Gastroesophageal sphincter (tissue), 4 donors: ENCODE measurements at regions not wholly inside any gene's neighbourhood (a gene's known extent, or its start where the extent isn't known, plus 50 kb on each side); places are given as distances from the start of the nearest gene placed in this dataset.

Experiments used
- ATAC-seq: fragments of 150-250 bp; one replicate; pipeline ENCODE4 v1.9.1; 2016; ENCODE audit warnings: mild to moderate bottlenecking, moderate library complexity
- H3K27ac ChIP-seq, 4 donors: fragments of 200-600 bp; sonication (generic) in 3 of 4; 1 replicate in 3 of 4; 2 replicates in 1 of 4; pipeline ENCODE4 v1.5.1; 2016 to 2019
- H3K27me3 ChIP-seq: fragments of 200-600 bp; sonication (generic); one replicate; pipeline ENCODE4 v1.5.1; 2019
- H3K36me3 ChIP-seq, 2 donors: fragments of 200-600 bp; sonication (generic); one replicate each; pipeline ENCODE4 v1.5.1; 2019; ENCODE audit warnings: control low read depth in 1 of 2
- H3K4me1 ChIP-seq, 3 donors: fragments of 200-600 bp; sonication (generic); 1 replicate in 2 of 3; 2 replicates in 1 of 3; pipeline ENCODE4 v1.5.1; 2016 to 2019; ENCODE audit warnings: control low read depth in 2 of 3
- H3K4me3 ChIP-seq, 2 donors: fragments of 200-600 bp; sonication (generic); one replicate each; pipeline ENCODE4 v1.5.1; 2019; ENCODE audit warnings: mild to moderate bottlenecking in 1 of 2, moderate library complexity in 1 of 2
- H3K9me3 ChIP-seq, 3 donors: fragments of 200-600 bp; sonication (generic); one replicate each; pipeline ENCODE4 v1.5.1; 2017 to 2019; ENCODE audit warnings: control low read depth in 2 of 3
- EP300 ChIP-seq: sonication (generic); formaldehyde crosslinking; IDR thresholded peaks from one replicate; pipeline ENCODE4 v1.6.1; 2017; ENCODE audit warnings: antibody characterized with exemption, mild to moderate bottlenecking
- POLR2A ChIP-seq, 2 donors: fragments of 450-650 bp; IDR thresholded peaks; one replicate each; pipeline ENCODE4 v1.6.1; 2017; ENCODE audit warnings: antibody characterized with exemption in 2 of 2, mild to moderate bottlenecking in 2 of 2, moderate library complexity in 1 of 2
- POLR2AphosphoS5 ChIP-seq: sonication (generic); formaldehyde crosslinking; IDR thresholded peaks from one replicate; pipeline ENCODE4 v1.6.1; 2017; ENCODE audit warnings: antibody characterized with exemption
- WGBS, 2 donors: methylation state at CpG; one replicate each; pipeline ENCODE4 v1.1.5; 2018; ENCODE audit warnings: low coverage in 1 of 2; 5-methylcytosine and 5-hydroxymethylcytosine counted together
- TF ChIP-seq, protein P1 (sequence below), 4 experiments: fragments of 200-600 bp in 2 of 4; fragments of 450-650 bp in 2 of 4; sonication (generic) in 1 of 4; IDR thresholded peaks; one replicate each; pipeline ENCODE4 v1.5.1; 2017 to 2019; ENCODE audit warnings: antibody characterized with exemption in 4 of 4, mild to moderate bottlenecking in 2 of 4, moderate library complexity in 2 of 4

DNA sequence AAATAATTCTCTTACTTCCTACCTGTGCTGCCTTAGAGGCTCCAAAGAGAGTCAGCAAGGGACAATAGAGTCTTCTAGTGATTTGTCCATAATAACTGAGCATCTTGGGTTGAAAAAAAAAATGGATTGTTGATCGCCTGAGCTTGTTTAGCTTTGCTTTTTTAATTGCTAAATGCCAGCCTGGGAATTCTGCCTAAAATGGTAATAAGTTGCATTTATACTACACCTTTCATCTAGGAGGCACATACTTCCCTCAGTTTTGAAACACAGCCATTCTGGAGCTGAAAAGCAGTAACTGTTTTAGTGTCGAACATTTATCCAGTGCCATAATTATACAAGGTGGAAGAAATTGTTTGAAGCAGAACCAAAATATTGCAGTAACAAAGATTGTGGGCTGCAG, 421.3 kb downstream of the CAAP1 start:
- no peaks in the 10 kb centered on the region for H3K36me3 ChIP-seq
- H3K4me1 ChIP-seq, result no peaks in the 10 kb centered on the region
- no peak for ATAC-seq
- WGBS, 2 donors, result 83 to 85% methylated on average over 2 of the region's 2 CpGs
- no peaks in the 10 kb centered on the region for H3K27me3 ChIP-seq
- H3K4me3 ChIP-seq, result no peak overlapping the region
- H3K27ac ChIP-seq, result no peak overlapping the region
- peaks cover 0 to 16% (median 0%) of the 10 kb centered on the region in 3 donors for H3K9me3 ChIP-seq
- TF ChIP-seq EP300 (no peak), POLR2AphosphoS5 (no peak), POLR2A (IDR thresholded peaks at IDR 0.05) (no peak)
- TF ChIP-seq, protein P1, sequence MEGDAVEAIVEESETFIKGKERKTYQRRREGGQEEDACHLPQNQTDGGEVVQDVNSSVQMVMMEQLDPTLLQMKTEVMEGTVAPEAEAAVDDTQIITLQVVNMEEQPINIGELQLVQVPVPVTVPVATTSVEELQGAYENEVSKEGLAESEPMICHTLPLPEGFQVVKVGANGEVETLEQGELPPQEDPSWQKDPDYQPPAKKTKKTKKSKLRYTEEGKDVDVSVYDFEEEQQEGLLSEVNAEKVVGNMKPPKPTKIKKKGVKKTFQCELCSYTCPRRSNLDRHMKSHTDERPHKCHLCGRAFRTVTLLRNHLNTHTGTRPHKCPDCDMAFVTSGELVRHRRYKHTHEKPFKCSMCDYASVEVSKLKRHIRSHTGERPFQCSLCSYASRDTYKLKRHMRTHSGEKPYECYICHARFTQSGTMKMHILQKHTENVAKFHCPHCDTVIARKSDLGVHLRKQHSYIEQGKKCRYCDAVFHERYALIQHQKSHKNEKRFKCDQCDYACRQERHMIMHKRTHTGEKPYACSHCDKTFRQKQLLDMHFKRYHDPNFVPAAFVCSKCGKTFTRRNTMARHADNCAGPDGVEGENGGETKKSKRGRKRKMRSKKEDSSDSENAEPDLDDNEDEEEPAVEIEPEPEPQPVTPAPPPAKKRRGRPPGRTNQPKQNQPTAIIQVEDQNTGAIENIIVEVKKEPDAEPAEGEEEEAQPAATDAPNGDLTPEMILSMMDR (IDR thresholded peaks at IDR 0.05), result no peak

DNA sequence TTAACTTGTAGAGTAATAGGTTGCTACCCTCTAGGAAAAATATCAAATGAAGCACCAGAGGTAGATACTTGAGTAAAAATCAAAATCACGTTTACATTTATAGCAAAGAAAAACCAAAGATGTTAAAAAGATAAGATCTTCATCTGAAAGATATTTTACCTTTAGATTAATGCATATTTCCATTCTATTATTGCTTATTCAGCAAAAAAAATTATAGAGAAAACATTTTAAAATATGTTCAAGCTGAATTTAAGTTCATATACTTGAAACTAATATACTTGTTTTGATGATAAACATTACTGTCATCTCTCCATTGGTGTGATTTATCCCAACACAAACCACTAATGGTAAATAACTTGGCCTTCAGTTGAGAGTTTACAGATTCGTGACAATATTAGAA, 422.3 kb downstream of the CAAP1 start:
- Histone ChIP-seq H3K27ac (no peak overlapping the region), H3K27me3 (no peaks in the 10 kb centered on the region), H3K9me3 (peaks cover 0 to 16% (median 0%) of the 10 kb centered on the region in 3 donors), H3K4me3 (no peak overlapping the region), H3K36me3 (no peaks in the 10 kb centered on the region), H3K4me1 (no peaks in the 10 kb centered on the region)
- WGBS, 2 donors, result 66 to 67% methylated on average over 2 of the region's 2 CpGs
- TF ChIP-seq POLR2A (IDR thresholded peaks at IDR 0.05), result no peak
- TF ChIP-seq POLR2AphosphoS5, result no peak
- TF ChIP-seq, protein P1 (IDR thresholded peaks at IDR 0.05), result no peak
- TF ChIP-seq EP300, result no peak
- ATAC-seq, result no peak

DNA sequence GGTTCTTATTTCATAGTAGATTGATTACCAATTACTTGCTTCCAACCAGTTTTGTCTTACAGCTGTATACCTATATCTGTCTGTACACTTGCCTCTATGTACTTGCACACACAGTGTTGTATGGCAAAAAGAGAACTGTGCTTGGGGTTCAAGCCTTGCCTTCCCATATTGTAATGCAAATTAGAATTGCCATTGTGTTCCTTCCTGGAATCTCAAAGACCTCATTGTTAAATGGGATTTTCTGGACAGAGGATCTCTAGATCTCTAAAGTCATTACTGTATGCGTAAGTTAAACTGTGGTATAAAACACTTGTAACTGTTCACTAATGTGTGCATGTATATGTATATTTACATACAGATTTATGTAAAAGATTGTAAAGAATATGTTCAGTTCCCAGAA, 428.8 kb downstream of the CAAP1 start:
- H3K27ac ChIP-seq, result no peak overlapping the region
- H3K4me1 ChIP-seq, result no peaks in the 10 kb centered on the region
- no peak overlapping the region for H3K4me3 ChIP-seq
- H3K36me3 ChIP-seq, result no peaks in the 10 kb centered on the region
- WGBS, 2 donors, result 79 to 100% methylated on average over 1 of the region's 1 CpG
- H3K27me3 ChIP-seq, result no peaks in the 10 kb centered on the region
- no peak for ATAC-seq
- TF ChIP-seq POLR2AphosphoS5, result no peak
- TF ChIP-seq, protein P1 (IDR thresholded peaks at IDR 0.05), result no peak
- TF ChIP-seq POLR2A (IDR thresholded peaks at IDR 0.05), result no peak
- no peak for TF ChIP-seq EP300
- peaks cover 0 to 2% (median 0%) of the 10 kb centered on the region in 3 donors for H3K9me3 ChIP-seq

DNA sequence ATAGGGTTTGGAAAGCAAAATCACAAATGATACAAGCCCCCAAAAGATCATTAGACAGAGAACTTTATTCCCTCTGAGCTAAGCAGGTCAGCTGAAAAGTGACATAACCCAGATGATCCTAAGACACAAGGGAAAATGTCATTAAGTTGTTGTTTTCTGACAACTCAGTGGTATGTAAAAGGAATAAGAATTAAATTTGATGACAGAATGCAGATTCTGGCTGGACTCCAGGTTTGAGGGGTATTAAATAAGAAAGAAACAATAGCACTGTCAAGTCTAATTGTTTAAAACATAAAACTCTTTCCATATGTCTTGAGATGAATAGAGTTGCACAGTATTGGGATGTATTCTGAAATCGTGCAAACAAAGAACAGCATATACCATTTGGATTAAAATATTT, 429.9 kb downstream of the CAAP1 start:
- no peak overlapping the region for H3K4me3 ChIP-seq
- no peak for ATAC-seq
- H3K4me1 ChIP-seq, result no peaks in the 10 kb centered on the region
- 74 to 83% methylated on average over 1 of the region's 1 CpG for WGBS, 2 donors
- H3K27ac ChIP-seq, result no peak overlapping the region
- no peaks in the 10 kb centered on the region for H3K9me3 ChIP-seq
- TF ChIP-seq POLR2AphosphoS5 (no peak), EP300 (no peak)
- TF ChIP-seq, protein P1 (IDR thresholded peaks at IDR 0.05), result no peak
- no peaks in the 10 kb centered on the region for H3K36me3 ChIP-seq
- H3K27me3 ChIP-seq, result no peaks in the 10 kb centered on the region

DNA sequence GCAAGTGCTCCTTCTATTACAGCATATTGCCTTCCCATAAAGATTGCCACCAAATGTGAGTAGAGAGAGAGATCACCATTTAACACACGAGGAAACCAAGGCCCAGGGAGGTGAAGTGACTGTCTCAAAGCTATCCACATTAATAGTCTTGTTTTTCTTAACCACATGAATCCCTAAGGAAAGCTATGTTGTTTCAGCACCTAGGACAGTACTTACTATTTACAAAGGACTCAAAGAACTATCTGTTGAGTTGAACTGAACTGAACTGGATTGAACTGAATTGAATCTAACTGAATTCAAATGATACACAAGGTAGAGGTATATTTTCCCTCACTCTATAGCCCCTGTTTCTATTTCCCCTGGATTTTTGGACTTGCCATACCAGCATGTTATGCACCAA, 430.4 kb downstream of the CAAP1 start:
- WGBS, 2 donors, result 20 to 33% methylated on average over 1 of the region's 1 CpG
- no peaks in the 10 kb centered on the region for H3K4me1 ChIP-seq
- no peaks in the 10 kb centered on the region for H3K9me3 ChIP-seq
- TF ChIP-seq, protein P1 (IDR thresholded peaks at IDR 0.05), result no peak
- TF ChIP-seq POLR2AphosphoS5 (no peak), EP300 (no peak), POLR2A (IDR thresholded peaks at IDR 0.05) (no peak)
- H3K27me3 ChIP-seq, result no peaks in the 10 kb centered on the region
- no peak overlapping the region for H3K4me3 ChIP-seq
- no peak for ATAC-seq
- no peaks in the 10 kb centered on the region for H3K36me3 ChIP-seq
- H3K27ac ChIP-seq, result no peak overlapping the region
